Endodermal cell (in vitro differentiated cells): ENCODE measurements at regions not wholly inside any gene's neighbourhood (a gene's known extent, or its start where the extent isn't known, plus 50 kb on each side); places are given as distances from the start of the nearest gene placed in this dataset.

Experiments used
- DNase-seq: peaks from one replicate; pipeline ENCODE4 v3.0.0-alpha.2; 2017
- H3K27ac ChIP-seq: 2 replicates; pipeline ENCODE4 v1.5.1; 2013; ENCODE audit warnings: mild to moderate bottlenecking, low read depth, low read length, moderate library complexity
- H3K27me3 ChIP-seq: 2 replicates; pipeline ENCODE4 v1.6.1; 2013; ENCODE audit warnings: mild to moderate bottlenecking, low read length, moderate library complexity; ENCODE audit not compliant: insufficient read depth, control insufficient read depth, poor library complexity, severe bottlenecking
- H3K36me3 ChIP-seq: 2 replicates; pipeline ENCODE4 v1.7.0; 2013; ENCODE audit warnings: mild to moderate bottlenecking, low read length, moderate library complexity; ENCODE audit not compliant: control insufficient read depth, insufficient read depth
- H3K4me1 ChIP-seq: one replicate; pipeline ENCODE4 v1.7.0; 2013; ENCODE audit warnings: low read length; ENCODE audit not compliant: control insufficient read depth, insufficient read depth
- H3K4me3 ChIP-seq: 2 replicates; pipeline ENCODE4 v1.5.1; 2013; ENCODE audit warnings: mild to moderate bottlenecking, low read length, moderate library complexity
- H3K9ac ChIP-seq: 2 replicates; pipeline ENCODE4 v1.6.1; 2013; ENCODE audit warnings: mild to moderate bottlenecking, low read length, moderate library complexity; ENCODE audit not compliant: poor library complexity, severe bottlenecking; ENCODE audit errors: extremely low read depth
- H3K9me3 ChIP-seq: 2 replicates; pipeline ENCODE4 v1.6.1; 2013; ENCODE audit warnings: mild to moderate bottlenecking, low read length, moderate library complexity; ENCODE audit not compliant: control insufficient read depth
- H3K27ac Mint-ChIP-seq: 2 replicates; pipeline ENCODE4 v1.8.0; 2020; ENCODE audit warnings: mixed read lengths
- H3K27me3 Mint-ChIP-seq: 2 replicates; pipeline ENCODE4 v1.8.0; 2021; ENCODE audit warnings: mild to moderate bottlenecking, mixed read lengths; ENCODE audit not compliant: insufficient read depth
- H3K36me3 Mint-ChIP-seq: 2 replicates; pipeline ENCODE4 v1.8.0; 2020; ENCODE audit warnings: low read depth, mixed read lengths
- H3K4me1 Mint-ChIP-seq: 2 replicates; pipeline ENCODE4 v1.8.0; 2020; ENCODE audit warnings: mixed read lengths
- H3K4me3 Mint-ChIP-seq: 2 replicates; pipeline ENCODE4 v1.8.0; 2020; ENCODE audit warnings: mild to moderate bottlenecking, moderate library complexity, mixed read lengths
- H3K9me3 Mint-ChIP-seq: 2 replicates; pipeline ENCODE4 v1.8.0; 2020; ENCODE audit warnings: mild to moderate bottlenecking, mixed read lengths
- whole genome bisulfite sequencing, 2 experiments: methylation state at CpG; one replicate each; pipeline versions ENCODE4 v1.1.5 to v1.1.7; 2013; ENCODE audit warnings: missing lambda C conversion rate in 2 of 2, mixed read lengths in 1 of 2; ENCODE audit not compliant: insufficient coverage in 1 of 2, insufficient read length in 1 of 2; 5-methylcytosine and 5-hydroxymethylcytosine counted together
- TF ChIP-seq, protein P1 (sequence below): fragments of 200-600 bp; sonication (generic); conservative IDR thresholded peaks from 2 replicates; pipeline ENCODE4 v1.5.0; 2021; ENCODE audit warnings: antibody characterized with exemption, mild to moderate bottlenecking

DNA sequence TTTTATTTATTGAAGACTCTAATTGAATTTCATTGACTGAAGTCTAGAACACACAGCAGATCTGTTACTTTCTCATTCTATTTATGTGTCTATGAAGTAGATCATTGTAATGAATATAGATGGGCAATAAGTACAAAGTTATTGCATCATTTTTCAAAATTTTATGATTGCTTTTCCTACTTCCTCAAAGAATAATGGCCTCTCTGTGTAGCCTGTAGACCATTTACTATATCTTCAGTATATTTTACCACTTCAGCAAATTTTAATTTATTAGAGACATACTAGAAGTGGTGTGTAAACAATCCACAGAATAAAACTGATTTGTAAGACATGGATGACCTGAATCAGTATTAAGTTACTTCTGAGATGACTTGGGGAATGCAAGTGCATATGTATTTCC is 291.7 kb upstream of the FAR2 start:
- DNase-seq, result no peak
- Mint-ChIP-seq H3K4me3 (no peak overlapping the region), H3K27ac (no peak overlapping the region), H3K36me3 (no peaks in the 10 kb centered on the region), H3K27me3 (no peaks in the 10 kb centered on the region), H3K4me1 (peaks cover 21% of the 10 kb centered on the region), H3K9me3 (no peaks in the 10 kb centered on the region)
- H3K27me3 ChIP-seq, result no peaks in the 10 kb centered on the region
- H3K4me3 ChIP-seq, result no peak overlapping the region
- H3K36me3 ChIP-seq, result no peaks in the 10 kb centered on the region
- TF ChIP-seq, protein P1, sequence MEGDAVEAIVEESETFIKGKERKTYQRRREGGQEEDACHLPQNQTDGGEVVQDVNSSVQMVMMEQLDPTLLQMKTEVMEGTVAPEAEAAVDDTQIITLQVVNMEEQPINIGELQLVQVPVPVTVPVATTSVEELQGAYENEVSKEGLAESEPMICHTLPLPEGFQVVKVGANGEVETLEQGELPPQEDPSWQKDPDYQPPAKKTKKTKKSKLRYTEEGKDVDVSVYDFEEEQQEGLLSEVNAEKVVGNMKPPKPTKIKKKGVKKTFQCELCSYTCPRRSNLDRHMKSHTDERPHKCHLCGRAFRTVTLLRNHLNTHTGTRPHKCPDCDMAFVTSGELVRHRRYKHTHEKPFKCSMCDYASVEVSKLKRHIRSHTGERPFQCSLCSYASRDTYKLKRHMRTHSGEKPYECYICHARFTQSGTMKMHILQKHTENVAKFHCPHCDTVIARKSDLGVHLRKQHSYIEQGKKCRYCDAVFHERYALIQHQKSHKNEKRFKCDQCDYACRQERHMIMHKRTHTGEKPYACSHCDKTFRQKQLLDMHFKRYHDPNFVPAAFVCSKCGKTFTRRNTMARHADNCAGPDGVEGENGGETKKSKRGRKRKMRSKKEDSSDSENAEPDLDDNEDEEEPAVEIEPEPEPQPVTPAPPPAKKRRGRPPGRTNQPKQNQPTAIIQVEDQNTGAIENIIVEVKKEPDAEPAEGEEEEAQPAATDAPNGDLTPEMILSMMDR, result no peak
- H3K4me1 ChIP-seq, result no peaks in the 10 kb centered on the region
- no peaks in the 10 kb centered on the region for H3K9me3 ChIP-seq
- no peak overlapping the region for H3K27ac ChIP-seq
- H3K9ac ChIP-seq, result no peak overlapping the region

DNA sequence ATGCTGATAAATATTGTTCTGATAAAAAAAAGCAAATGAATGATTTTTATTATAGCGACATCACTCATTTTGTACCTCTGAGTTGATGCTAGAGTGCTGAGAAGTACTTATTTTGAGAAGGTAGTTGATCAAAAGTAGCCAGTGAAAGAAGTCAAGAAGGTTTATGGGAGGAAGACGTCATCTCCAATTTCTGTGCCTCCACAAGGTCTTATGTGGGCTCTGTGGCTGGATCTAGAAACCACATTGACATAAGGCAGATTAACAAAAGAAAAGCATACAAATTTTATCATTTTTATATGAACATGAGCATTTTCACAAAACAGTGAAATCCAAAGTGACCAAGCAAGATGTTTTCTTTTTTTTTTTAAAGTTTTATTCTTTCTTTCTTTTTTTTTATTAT is 289.5 kb upstream of the FAR2 start:
- Mint-ChIP-seq H3K36me3 (no peaks in the 10 kb centered on the region), H3K27me3 (no peaks in the 10 kb centered on the region), H3K4me3 (no peak overlapping the region), H3K4me1 (peaks cover 21% of the 10 kb centered on the region), H3K9me3 (no peaks in the 10 kb centered on the region), H3K27ac (no peak overlapping the region)
- H3K4me1 ChIP-seq, result no peaks in the 10 kb centered on the region
- H3K9ac ChIP-seq, result no peak overlapping the region
- no peaks in the 10 kb centered on the region for H3K9me3 ChIP-seq
- 94 to 100% methylated on average over 2 of the region's 2 CpGs for WGBS, 2 experiments
- H3K4me3 ChIP-seq, result no peak overlapping the region
- H3K27me3 ChIP-seq, result no peaks in the 10 kb centered on the region
- TF ChIP-seq, protein P1, result no peak
- no peaks in the 10 kb centered on the region for H3K36me3 ChIP-seq
- DNase-seq, result no peak
- H3K27ac ChIP-seq, result no peak overlapping the region

DNA sequence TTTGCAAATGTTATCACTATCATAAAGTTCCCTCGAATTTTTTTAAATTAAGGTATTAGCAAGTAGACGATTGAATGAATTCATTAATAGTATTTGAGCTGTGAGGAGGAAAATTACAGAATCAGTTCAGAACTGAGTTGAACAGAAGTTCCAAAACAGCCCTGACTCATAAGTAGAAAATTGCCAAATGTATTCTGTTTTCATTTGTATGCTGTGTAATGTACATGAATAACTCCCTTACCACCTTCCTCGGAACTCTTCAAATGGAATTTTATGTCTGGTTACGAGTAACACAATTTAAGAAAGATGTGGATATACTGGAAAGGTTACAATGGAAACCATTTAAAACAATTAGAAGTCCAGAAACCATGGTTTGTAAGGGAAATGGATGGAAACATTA is 283.3 kb upstream of the FAR2 start:
- H3K4me1 Mint-ChIP-seq, result peaks cover 14% of the 10 kb centered on the region
- H3K27ac ChIP-seq, result no peak overlapping the region
- no peak overlapping the region for H3K4me3 Mint-ChIP-seq
- no peak overlapping the region for H3K27ac Mint-ChIP-seq
- TF ChIP-seq, protein P1, result no peak
- no peaks in the 10 kb centered on the region for H3K9me3 ChIP-seq
- H3K4me1 ChIP-seq, result no peaks in the 10 kb centered on the region
- no peaks in the 10 kb centered on the region for H3K27me3 ChIP-seq
- no peaks in the 10 kb centered on the region for H3K36me3 ChIP-seq
- DNase-seq, result no peak
- H3K9ac ChIP-seq, result no peak overlapping the region
- H3K27me3 Mint-ChIP-seq, result no peaks in the 10 kb centered on the region
- no peaks in the 10 kb centered on the region for H3K9me3 Mint-ChIP-seq
- 0 to 69% methylated on average over 1 to 4 of the region's 4 CpGs for WGBS, 2 experiments
- no peaks in the 10 kb centered on the region for H3K36me3 Mint-ChIP-seq
- no peak overlapping the region for H3K4me3 ChIP-seq
